ENCODE measurements at regions not wholly inside any gene's neighbourhood (a gene's known extent, or its start where the extent isn't known, plus 50 kb on each side); places are given as distances from the start of the nearest gene placed in this dataset.

- Mint-ChIP-seq H3K36me3 (ENCODE audit: low read depth) (no peaks in the 10 kb centered on the region), H3K9me3 (no peaks in the 10 kb centered on the region), H3K27ac (no peak overlapping the region), H3K4me1 (peaks cover 13% of the 10 kb centered on the region), H3K27me3 (ENCODE audit: insufficient read depth) (no peaks in the 10 kb centered on the region), H3K4me3 (no peak overlapping the region)
- Histone ChIP-seq H3K9me3 (ENCODE audit: control insufficient read depth, low read length) (no peaks in the 10 kb centered on the region), H3K27ac (ENCODE audit: low read depth, low read length) (no peak overlapping the region), H3K36me3 (ENCODE audit: control insufficient read depth, insufficient read depth, low read length) (no peaks in the 10 kb centered on the region), H3K9ac (ENCODE audit: extremely low read depth, low read length, poor library complexity, severe bottlenecking) (no peak overlapping the region), H3K27me3 (ENCODE audit: control insufficient read depth, insufficient read depth, low read length, poor library complexity, severe bottlenecking) (no peaks in the 10 kb centered on the region), H3K4me1 (ENCODE audit: control insufficient read depth, insufficient read depth, low read length) (no peaks in the 10 kb centered on the region), H3K4me3 (ENCODE audit: low read length) (no peak overlapping the region)
- no peak for TF ChIP-seq CTCF (conservative IDR thresholded peaks at IDR 0.05)
- no peak for DNase-seq
- WGBS, 2 experiments (ENCODE audit: insufficient coverage in 1 of 2, insufficient read length in 1 of 2): 97 to 100% methylated on average over 1 to 3 of the region's 3 CpGs
These were observed 450.7 kb upstream of the OPRM1 start for GRCh38 chr6:153588330-153588729.

- WGBS, 2 experiments (ENCODE audit: insufficient coverage in 1 of 2, insufficient read length in 1 of 2): 81% methylated on average over 2 of the region's 2 CpGs; no CpG with 5 or more reads in 1 of the 2 experiments
- Histone ChIP-seq H3K27me3 (ENCODE audit: control insufficient read depth, insufficient read depth, low read length, poor library complexity, severe bottlenecking) (no peaks in the 10 kb centered on the region), H3K9me3 (ENCODE audit: control insufficient read depth, low read length) (no peaks in the 10 kb centered on the region), H3K4me1 (ENCODE audit: control insufficient read depth, insufficient read depth, low read length) (no peaks in the 10 kb centered on the region), H3K4me3 (ENCODE audit: low read length) (no peak overlapping the region), H3K27ac (ENCODE audit: low read depth, low read length) (no peak overlapping the region), H3K9ac (ENCODE audit: extremely low read depth, low read length, poor library complexity, severe bottlenecking) (no peak overlapping the region), H3K36me3 (ENCODE audit: control insufficient read depth, insufficient read depth, low read length) (no peaks in the 10 kb centered on the region)
- no peak for TF ChIP-seq CTCF (conservative IDR thresholded peaks at IDR 0.05)
- Mint-ChIP-seq H3K4me3 (no peak overlapping the region), H3K36me3 (ENCODE audit: low read depth) (no peaks in the 10 kb centered on the region), H3K4me1 (no peaks in the 10 kb centered on the region), H3K9me3 (no peaks in the 10 kb centered on the region), H3K27ac (no peak overlapping the region), H3K27me3 (ENCODE audit: insufficient read depth) (no peaks in the 10 kb centered on the region)
- no peak for DNase-seq
These were observed 452.6 kb upstream of the RGS17 start for GRCh38 chr6:153583685-153584084.

DNA sequence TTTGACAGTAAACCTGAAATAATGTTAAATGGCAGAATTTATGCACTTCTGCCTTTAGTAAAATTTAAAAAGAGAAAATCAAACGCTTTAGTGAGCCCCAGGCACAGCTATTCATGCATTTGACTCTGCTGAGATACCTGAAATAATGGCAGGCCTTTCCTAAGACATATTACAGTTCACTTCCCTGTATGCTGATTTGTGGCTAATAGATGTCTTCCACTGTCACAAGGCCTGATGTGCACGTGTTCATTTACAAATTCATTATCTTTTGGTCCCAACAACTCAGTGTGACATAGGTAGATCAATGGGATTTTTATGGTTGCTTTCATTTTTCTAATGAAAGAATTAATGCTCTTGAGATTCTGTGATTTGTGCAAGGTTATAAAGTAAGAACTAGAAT, 449.7 kb upstream of the RGS17 start:
- no peaks in the 10 kb centered on the region for H3K27me3 Mint-ChIP-seq (ENCODE audit: insufficient read depth)
- Histone ChIP-seq H3K9ac (ENCODE audit: extremely low read depth, low read length, poor library complexity, severe bottlenecking) (no peak overlapping the region), H3K4me1 (ENCODE audit: control insufficient read depth, insufficient read depth, low read length) (no peaks in the 10 kb centered on the region), H3K9me3 (ENCODE audit: control insufficient read depth, low read length) (no peaks in the 10 kb centered on the region), H3K27me3 (ENCODE audit: control insufficient read depth, insufficient read depth, low read length, poor library complexity, severe bottlenecking) (no peaks in the 10 kb centered on the region), H3K4me3 (ENCODE audit: low read length) (no peak overlapping the region), H3K27ac (ENCODE audit: low read depth, low read length) (no peak overlapping the region), H3K36me3 (ENCODE audit: control insufficient read depth, insufficient read depth, low read length) (no peaks in the 10 kb centered on the region)
- WGBS, 2 experiments (ENCODE audit: insufficient coverage in 1 of 2, insufficient read length in 1 of 2): 79 to 92% methylated on average over 1 to 2 of the region's 2 CpGs
- no peaks in the 10 kb centered on the region for H3K9me3 Mint-ChIP-seq
- no peak overlapping the region for H3K4me3 Mint-ChIP-seq
- H3K4me1 Mint-ChIP-seq: no peaks in the 10 kb centered on the region
- no peak for TF ChIP-seq CTCF (conservative IDR thresholded peaks at IDR 0.05)
- no peak for DNase-seq
- no peak overlapping the region for H3K27ac Mint-ChIP-seq
- H3K36me3 Mint-ChIP-seq (ENCODE audit: low read depth): no peaks in the 10 kb centered on the region

Measured in endodermal cell (in vitro differentiated cells).